Activated naive CD8-positive, alpha-beta T cell treated with anti-CD3 and anti-CD28 coated beads, Interleukin-2, amount 10 ng/mL, durations not matched to agents 7 days and 5 days (primary cell): ENCODE measurements at regions not wholly inside any gene's neighbourhood (a gene's known extent, or its start where the extent isn't known, plus 50 kb on each side); places are given as distances from the start of the nearest gene placed in this dataset.

Source experiments
- ATAC-seq: fragments of 150-1000 bp; cut with Tn5 transposase; one replicate; pipeline ENCODE4 v1.10.0; 2021; ENCODE audit warnings: low read depth, moderate library complexity
- POLR2A ChIA-PET: fragments of 350-600 bp; sonication (Branson Sonifier 250); formaldehyde crosslinking; loops from one replicate; lab custom pipeline; 2021; ENCODE audit warnings: antibody characterized with exemption; lab: Charles Lee
- DNase-seq: peaks from one replicate; pipeline ENCODE4 v3.0.0; 2021
- H3K27ac Mint-ChIP-seq: one replicate; pipeline ENCODE4 v1.8.0; 2022; ENCODE audit warnings: mild to moderate bottlenecking, mixed read lengths
- H3K27me3 Mint-ChIP-seq: one replicate; pipeline ENCODE4 v1.8.0; 2022; ENCODE audit warnings: mild to moderate bottlenecking, moderate library complexity, mixed read lengths
- H3K36me3 Mint-ChIP-seq: one replicate; pipeline ENCODE4 v1.8.0; 2021; ENCODE audit warnings: mild to moderate bottlenecking, mixed read lengths
- H3K4me1 Mint-ChIP-seq: one replicate; pipeline ENCODE4 v1.8.0; 2021; ENCODE audit warnings: mixed read lengths
- H3K4me3 Mint-ChIP-seq: one replicate; pipeline ENCODE4 v1.8.0; 2022; ENCODE audit warnings: mild to moderate bottlenecking, moderate library complexity, mixed read lengths
- H3K9me3 Mint-ChIP-seq: one replicate; pipeline ENCODE4 v1.8.0; 2021; ENCODE audit warnings: mixed read lengths

DNA sequence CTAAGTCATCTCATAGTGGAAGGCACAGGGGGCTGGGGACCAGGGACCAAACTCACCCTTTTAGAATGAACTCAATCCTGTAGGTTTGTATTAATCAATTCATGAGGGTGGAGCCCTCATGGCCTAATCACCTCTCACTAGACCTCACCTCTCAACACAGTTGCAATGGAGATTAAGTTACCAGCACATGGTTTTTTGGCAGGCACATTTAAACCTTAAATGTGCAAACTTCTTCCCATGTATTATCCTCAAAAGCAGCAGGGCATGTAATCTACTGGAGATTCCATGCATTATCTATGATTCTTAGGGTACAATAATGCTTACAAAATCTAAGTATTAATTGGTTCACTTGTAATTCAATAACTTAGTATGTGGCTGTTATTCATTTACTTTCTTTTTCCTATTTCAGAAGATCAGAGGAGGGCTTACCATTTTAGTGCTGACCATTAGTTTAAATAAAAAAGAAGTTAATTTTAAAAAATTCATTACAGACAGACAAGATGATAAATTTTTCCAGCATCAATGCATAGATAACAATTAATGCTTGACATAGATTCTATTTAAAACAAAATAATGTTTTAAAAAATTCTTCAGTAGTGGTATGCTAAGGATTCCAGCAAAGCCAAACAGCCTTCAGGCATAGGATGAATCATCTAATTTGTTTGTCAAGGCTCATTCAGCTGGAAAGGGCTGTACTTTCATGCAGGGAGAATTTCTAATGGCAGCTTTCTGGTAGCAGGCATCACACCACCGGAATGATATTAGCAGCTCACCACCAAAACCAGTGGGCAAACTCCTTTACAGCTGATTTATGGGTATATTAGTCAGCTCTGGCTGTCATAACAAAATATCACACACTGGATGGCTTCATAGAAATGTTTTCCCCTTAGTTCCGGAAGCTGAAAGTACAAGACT is 124.6 kb upstream of the ZNF648 start:
- ATAC-seq (no peak), DNase-seq (no peak)
- Mint-ChIP-seq H3K27ac (no peak overlapping the region), H3K36me3 (no peaks in the 10 kb centered on the region), H3K27me3 (peaks cover 3% of the 10 kb centered on the region), H3K4me3 (no peak overlapping the region), H3K4me1 (no peaks in the 10 kb centered on the region), H3K9me3 (no peaks in the 10 kb centered on the region)
- POLR2A ChIA-PET = no interaction called here

DNA sequence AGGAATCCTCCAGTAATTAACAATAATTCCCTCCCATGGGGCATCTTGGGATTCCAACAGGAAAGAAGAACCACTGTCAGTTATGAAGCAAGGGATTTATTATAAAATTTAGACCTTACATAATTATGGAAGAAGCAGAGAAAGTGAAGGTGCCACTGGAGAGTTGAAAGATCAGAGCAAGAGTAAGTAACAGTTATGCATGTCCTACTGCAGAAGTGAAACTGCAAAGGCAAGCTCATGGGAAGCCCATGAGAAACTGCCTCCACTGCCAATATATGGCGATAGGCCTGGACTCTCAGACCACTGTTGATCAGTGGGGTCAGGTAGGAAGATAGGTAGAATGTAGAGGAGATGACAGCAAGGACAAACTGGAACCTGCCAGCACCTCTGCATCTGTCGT is 123.6 kb upstream of the ZNF648 start:
- no peak overlapping the region for H3K27ac Mint-ChIP-seq
- no peaks in the 10 kb centered on the region for H3K4me1 Mint-ChIP-seq
- no peaks in the 10 kb centered on the region for H3K36me3 Mint-ChIP-seq
- DNase-seq (no peak), ATAC-seq (no peak)
- no peak overlapping the region for H3K4me3 Mint-ChIP-seq
- H3K9me3 Mint-ChIP-seq = no peaks in the 10 kb centered on the region
- POLR2A ChIA-PET = no interaction called here
- H3K27me3 Mint-ChIP-seq = peaks cover 3% of the 10 kb centered on the region

DNA sequence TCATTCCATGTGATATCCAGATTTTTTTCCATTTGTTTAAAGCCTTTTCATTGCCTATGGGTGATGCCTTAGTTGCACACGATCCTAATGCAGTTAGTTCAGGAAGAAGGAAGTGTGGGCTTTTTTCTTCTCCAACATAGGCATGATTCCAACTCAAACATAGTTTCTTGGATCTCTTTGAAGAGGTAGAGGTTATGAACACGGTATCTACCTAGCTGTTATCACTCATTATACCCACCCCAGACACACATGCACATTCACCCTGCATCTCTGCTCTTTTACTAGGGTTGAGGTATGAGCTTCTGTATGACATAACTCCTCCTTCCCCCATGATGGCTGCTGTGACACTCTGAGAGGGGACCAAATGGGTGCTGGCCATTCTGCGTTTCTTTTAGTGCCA is 122.1 kb upstream of the ZNF648 start:
- DNase-seq = no peak
- Mint-ChIP-seq H3K36me3 (no peaks in the 10 kb centered on the region), H3K4me3 (no peak overlapping the region), H3K27me3 (peaks cover 3% of the 10 kb centered on the region), H3K4me1 (no peaks in the 10 kb centered on the region), H3K9me3 (no peaks in the 10 kb centered on the region), H3K27ac (no peak overlapping the region)
- ATAC-seq = no peak
- POLR2A ChIA-PET = no interaction called here

DNA sequence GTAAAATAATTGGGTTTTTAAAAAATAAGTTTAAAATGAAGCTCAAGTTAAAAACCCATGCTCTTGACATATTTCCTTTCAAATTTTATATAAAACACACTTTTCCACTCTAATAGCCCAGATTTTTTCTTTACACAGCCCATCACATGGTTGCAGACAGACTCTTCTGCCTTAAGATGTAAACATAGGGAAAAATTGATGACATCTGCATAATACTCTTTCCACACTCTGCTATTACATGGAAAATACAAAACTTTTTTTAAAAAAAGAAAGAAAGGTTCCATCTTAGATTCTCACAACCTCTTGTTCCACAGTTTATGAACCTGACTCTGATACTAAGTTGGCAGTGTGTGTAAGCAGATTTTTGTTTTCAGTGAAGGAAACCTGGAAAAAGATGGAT is 120.8 kb upstream of the ZNF648 start:
- Mint-ChIP-seq H3K27ac (no peak overlapping the region), H3K9me3 (no peaks in the 10 kb centered on the region), H3K27me3 (peaks cover 3% of the 10 kb centered on the region), H3K36me3 (no peaks in the 10 kb centered on the region), H3K4me1 (no peaks in the 10 kb centered on the region), H3K4me3 (no peak overlapping the region)
- POLR2A ChIA-PET = no interaction called here
- no peak for ATAC-seq
- no peak for DNase-seq

DNA sequence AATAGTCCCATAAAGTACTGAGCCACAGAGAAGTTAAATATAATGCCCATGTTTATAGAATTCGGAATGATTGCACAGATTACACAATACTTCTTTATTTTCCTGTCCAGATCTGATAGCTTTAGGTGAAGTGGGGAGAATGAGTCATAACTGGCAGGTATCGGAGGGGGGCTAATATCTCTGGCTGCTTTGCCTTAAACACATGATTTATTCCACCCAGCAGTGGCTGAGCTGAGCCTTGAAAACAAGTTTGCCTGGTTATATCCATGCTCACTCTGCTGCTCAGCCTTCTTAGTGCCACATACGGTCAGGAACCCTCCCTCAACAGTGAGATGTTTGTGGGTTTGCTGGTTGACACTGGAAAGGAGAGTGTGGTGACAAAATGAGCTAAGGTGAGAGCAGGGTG is 119.7 kb upstream of the ZNF648 start:
- Mint-ChIP-seq H3K27ac (no peak overlapping the region), H3K4me3 (no peak overlapping the region), H3K4me1 (no peaks in the 10 kb centered on the region), H3K27me3 (peaks cover 3% of the 10 kb centered on the region), H3K9me3 (peaks cover 2% of the 10 kb centered on the region), H3K36me3 (no peaks in the 10 kb centered on the region)
- ATAC-seq = no peak
- POLR2A ChIA-PET = no interaction called here
- DNase-seq = no peak

DNA sequence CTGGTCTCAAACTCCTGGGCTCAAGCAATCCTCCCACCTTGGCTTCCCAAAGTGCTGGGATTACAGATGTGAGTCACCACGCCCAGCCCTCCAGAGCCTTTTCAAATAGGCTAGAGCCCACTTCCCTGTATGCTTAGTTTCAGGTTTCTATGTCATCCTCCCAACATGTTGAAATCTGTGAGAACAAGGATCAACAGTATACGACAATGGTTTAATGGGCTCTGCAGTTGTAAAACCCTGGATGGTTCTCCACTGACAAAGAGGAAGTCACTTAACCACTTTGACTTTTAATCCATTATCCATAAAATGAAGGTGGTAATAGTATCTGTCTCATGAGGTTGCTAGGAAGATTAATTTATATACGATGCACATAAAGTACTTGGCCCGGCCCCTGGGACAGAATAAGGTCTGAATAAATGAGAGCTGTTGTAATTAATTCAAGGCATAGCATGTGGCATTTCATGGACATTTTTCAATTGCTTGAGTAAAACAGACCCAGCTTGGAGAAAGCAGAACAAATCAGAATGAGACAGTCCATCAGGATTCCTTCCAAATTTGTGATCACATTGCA is 113.9 kb upstream of the ZNF648 start:
- POLR2A ChIA-PET = no interaction called here
- no peak for DNase-seq
- ATAC-seq = no peak
- H3K4me1 Mint-ChIP-seq = peaks cover 2% of the 10 kb centered on the region
- H3K27me3 Mint-ChIP-seq = no peaks in the 10 kb centered on the region
- no peaks in the 10 kb centered on the region for H3K36me3 Mint-ChIP-seq
- H3K4me3 Mint-ChIP-seq = no peak overlapping the region
- peaks cover 2% of the 10 kb centered on the region for H3K9me3 Mint-ChIP-seq
- H3K27ac Mint-ChIP-seq = no peak overlapping the region

DNA sequence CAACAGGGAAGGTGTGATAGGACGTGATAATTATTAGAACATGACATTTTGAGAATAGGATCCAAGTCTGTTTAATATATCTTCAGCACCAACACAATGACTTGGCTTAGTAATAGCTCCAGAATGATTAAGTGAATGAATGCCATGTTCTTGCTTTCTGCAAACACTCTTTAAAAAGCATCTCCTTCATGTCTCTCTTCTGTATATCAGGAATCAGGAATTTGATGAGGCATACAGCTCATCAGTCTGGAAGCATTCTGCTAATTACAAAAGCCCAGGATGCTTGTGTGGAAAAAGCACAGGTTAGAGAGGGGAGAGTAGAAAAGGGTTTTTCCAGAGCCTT is 113.0 kb upstream of the ZNF648 start:
- no peak for DNase-seq
- H3K36me3 Mint-ChIP-seq = no peaks in the 10 kb centered on the region
- H3K4me3 Mint-ChIP-seq = no peak overlapping the region
- ATAC-seq = no peak
- H3K27ac Mint-ChIP-seq = no peak overlapping the region
- H3K27me3 Mint-ChIP-seq = peaks cover 2% of the 10 kb centered on the region
- POLR2A ChIA-PET = no interaction called here
- H3K4me1 Mint-ChIP-seq = peaks cover 6% of the 10 kb centered on the region
- peaks cover 2% of the 10 kb centered on the region for H3K9me3 Mint-ChIP-seq

DNA sequence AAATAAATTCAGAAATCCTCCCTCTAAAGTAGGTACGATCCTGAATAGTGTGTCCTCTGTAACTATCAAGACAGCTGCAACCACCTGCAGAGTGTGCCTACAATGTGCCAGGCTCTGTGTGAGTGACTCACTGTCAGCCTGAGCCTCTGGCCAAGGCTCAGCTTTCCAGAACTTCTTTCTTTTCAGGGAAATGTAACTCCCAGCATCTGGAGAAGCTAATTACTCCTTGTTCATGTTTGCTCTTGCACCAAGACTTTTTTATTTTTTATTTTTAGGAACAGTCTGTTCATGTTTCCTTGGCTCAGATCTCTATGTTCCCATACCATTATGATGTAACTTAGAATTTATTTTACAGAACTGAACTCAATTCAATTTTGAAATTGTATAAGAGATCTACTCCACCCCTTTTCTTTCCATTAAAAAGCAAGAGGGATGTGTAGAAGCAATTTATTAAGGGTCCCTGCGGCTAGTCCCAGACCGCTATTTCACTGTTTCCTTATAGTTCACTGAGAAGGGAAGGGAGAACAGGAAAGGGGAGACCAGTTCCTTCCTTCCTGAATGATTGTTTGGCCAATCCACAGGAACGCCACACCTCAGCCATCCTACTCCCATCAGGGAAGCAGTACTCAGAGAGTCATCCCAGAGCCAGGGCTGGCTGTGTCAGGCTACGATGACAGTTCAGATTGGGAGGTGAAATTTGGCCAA is 112.4 kb upstream of the ZNF648 start:
- ATAC-seq (no peak), DNase-seq (no peak)
- no peak overlapping the region for H3K27ac Mint-ChIP-seq
- no peaks in the 10 kb centered on the region for H3K36me3 Mint-ChIP-seq
- POLR2A ChIA-PET = no interaction called here
- H3K4me1 Mint-ChIP-seq = peaks cover 8% of the 10 kb centered on the region
- peaks cover 2% of the 10 kb centered on the region for H3K27me3 Mint-ChIP-seq
- H3K9me3 Mint-ChIP-seq = peaks cover 2% of the 10 kb centered on the region
- no peak overlapping the region for H3K4me3 Mint-ChIP-seq

DNA sequence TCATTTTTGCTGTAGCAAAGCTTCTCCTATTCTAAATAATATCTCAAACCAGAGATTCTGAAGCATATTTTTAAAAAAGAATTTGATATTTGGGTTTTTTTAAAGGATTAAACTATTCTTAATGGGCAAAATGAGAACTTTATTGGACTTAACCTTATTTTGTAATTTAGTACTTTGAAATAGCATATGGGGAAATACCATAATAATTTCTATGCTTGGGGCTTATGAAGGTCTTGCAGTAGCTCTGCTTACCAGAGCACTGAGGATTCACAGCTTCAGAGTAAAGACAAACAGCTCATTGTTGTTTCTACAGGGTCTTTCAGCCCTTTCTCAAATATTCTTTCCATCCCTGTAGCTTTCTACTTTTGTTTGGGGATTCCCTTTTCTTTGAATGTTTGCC is 111.2 kb upstream of the ZNF648 start:
- Mint-ChIP-seq H3K4me1 (peaks cover 8% of the 10 kb centered on the region), H3K27me3 (peaks cover 8% of the 10 kb centered on the region), H3K36me3 (no peaks in the 10 kb centered on the region), H3K27ac (no peak overlapping the region), H3K9me3 (peaks cover 2% of the 10 kb centered on the region), H3K4me3 (no peak overlapping the region)
- DNase-seq (no peak), ATAC-seq (no peak)
- POLR2A ChIA-PET = no interaction called here

DNA sequence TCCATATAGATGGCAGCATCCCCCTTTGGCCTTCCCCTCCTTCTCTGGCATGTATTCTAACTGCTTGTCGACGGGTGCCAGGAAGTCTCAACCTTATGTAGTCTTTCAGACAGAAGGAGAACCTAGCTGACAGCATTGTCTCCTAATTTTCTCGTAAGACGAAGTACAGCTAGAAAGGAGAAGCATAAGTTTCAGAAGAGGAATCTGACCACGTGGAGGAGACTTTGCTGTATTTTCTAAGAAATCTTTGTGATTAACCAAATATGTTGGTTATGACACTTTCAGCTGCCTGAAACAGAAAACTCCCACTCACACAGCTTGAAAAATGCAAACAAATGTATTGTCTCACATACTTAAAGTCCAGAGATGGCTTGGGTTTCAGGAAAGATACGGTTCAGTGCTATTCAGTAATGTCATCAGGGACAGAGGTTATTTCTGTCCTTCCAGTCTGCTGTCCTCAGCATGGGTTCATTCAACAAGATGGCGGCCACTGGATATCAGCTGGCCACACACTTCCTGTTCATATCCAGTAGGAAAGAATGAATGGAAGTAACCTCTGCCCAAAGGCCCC is 109.5 kb upstream of the ZNF648 start:
- H3K4me3 Mint-ChIP-seq = no peak overlapping the region

DNA sequence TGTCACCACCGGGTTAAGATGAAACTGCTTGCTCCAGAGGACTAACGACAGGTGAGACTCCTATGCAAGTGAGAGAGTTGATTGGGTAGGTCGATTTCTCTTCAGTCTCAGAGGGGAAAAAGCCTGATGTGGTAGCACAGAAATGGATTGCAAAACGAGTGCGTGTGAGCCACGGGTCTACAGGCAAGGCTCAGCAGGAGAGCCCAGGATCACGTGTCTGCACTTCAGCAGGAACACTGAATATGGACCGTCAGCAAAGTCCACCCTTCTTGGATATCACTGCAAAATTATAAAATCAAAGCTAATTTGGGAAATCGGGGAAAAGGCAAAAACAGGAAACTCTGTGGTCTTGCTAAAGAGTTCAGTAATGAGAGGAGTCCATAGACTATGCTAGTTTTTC is 107.7 kb upstream of the ZNF648 start:
- no peaks in the 10 kb centered on the region for H3K9me3 Mint-ChIP-seq
- H3K27ac Mint-ChIP-seq = no peak overlapping the region
- no peak for DNase-seq
- POLR2A ChIA-PET = no interaction called here
- no peak overlapping the region for H3K4me3 Mint-ChIP-seq
- ATAC-seq = no peak
- H3K36me3 Mint-ChIP-seq = no peaks in the 10 kb centered on the region
- peaks cover 8% of the 10 kb centered on the region for H3K27me3 Mint-ChIP-seq
- H3K4me1 Mint-ChIP-seq = peaks cover 8% of the 10 kb centered on the region

More for the DNA sequence above, 109.5 kb upstream of the ZNF648 start:
- ATAC-seq = no peak
- Mint-ChIP-seq H3K36me3 (no peaks in the 10 kb centered on the region), H3K27ac (no peak overlapping the region), H3K27me3 (peaks cover 8% of the 10 kb centered on the region), H3K9me3 (no peaks in the 10 kb centered on the region), H3K4me1 (peaks cover 8% of the 10 kb centered on the region)
- POLR2A ChIA-PET = no interaction called here
- no peak for DNase-seq

DNA sequence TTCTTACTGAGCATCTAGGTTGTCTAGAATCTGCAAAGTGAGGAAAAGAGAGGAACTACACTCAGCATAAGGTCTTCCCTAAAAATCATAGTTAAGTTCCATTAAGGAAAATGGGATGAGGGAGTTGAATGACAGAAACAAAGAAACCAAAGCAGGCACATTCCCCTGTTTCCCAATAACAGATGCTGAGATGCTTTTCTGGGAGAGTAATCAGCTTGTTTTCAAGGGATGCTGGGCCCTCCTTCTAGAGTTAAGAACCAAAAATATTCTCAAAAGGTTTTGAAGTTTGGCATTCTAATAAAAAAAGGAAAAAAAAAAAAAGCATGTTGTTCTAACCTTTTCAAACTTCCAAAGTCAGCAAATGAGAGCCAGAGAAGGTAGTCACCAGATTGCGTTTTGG is 105.2 kb upstream of the ZNF648 start:
- Mint-ChIP-seq H3K4me3 (no peak overlapping the region), H3K9me3 (peaks cover 2% of the 10 kb centered on the region), H3K36me3 (no peaks in the 10 kb centered on the region), H3K4me1 (peaks cover 8% of the 10 kb centered on the region), H3K27ac (no peak overlapping the region), H3K27me3 (peaks cover 8% of the 10 kb centered on the region)
- DNase-seq (no peak), ATAC-seq (no peak)
- POLR2A ChIA-PET = interaction anchor here (0.7 kb wide), 1 partner anchor 781 kb away, joined by 3 read pairs; no protein-coding TSS in a partner anchor

DNA sequence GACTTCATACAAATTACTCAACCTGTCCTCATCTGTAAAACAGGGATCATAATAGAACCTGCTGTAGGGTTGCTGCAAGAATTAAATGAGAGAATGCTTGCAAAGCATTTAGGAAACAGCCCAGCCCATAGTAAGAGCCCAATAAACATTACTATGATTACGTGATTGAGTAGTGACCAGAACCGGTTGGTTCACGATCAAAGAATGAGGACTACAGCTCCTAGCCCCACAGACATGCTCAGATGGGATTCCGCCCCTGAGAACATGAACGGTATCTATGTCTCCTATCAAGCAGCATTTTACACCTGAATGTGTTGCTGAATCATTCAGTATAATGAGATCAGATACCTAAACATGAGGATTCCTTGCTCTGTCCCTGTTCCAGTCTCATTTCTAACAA is 104.8 kb upstream of the ZNF648 start:
- POLR2A ChIA-PET = interaction anchor here (0.7 kb wide), 1 partner anchor 780 kb away, joined by 3 read pairs; no protein-coding TSS in a partner anchor
- no peaks in the 10 kb centered on the region for H3K36me3 Mint-ChIP-seq
- no peak overlapping the region for H3K4me3 Mint-ChIP-seq
- peaks cover 8% of the 10 kb centered on the region for H3K4me1 Mint-ChIP-seq
- ATAC-seq = no peak
- no peak overlapping the region for H3K27ac Mint-ChIP-seq
- H3K9me3 Mint-ChIP-seq = peaks cover 2% of the 10 kb centered on the region
- no peak for DNase-seq
- H3K27me3 Mint-ChIP-seq = peaks cover 8% of the 10 kb centered on the region
